ENCODE measurements at regions not wholly inside any gene's neighbourhood (a gene's known extent, or its start where the extent isn't known, plus 50 kb on each side); places are given as distances from the start of the nearest gene placed in this dataset.

GRCh38 chr3:14263317-14264005 is 84.8 kb downstream of the LSM3 start:
- H3K56ac ChIP-seq (ENCODE audit: insufficient read length, low read depth, low read length) = no peak overlapping the region
- H2AK5ac ChIP-seq (ENCODE audit: insufficient read length, low read length) = no peak overlapping the region
- H4K5ac ChIP-seq (ENCODE audit: insufficient read length, low read depth, low read length) = no peak overlapping the region
- H3K79me1 ChIP-seq (ENCODE audit: insufficient read depth, low read depth, low read length, poor library complexity, severe bottlenecking) = no peaks in the 10 kb centered on the region
- no peak overlapping the region for H3K4me3 Mint-ChIP-seq
- H3K23me2 ChIP-seq (ENCODE audit: insufficient read length, low read depth, low read length, poor library complexity, severe bottlenecking) = no peaks in the 10 kb centered on the region
- H2BK15ac ChIP-seq (ENCODE audit: low read depth, low read length) = no peak overlapping the region
- H3K27ac Mint-ChIP-seq = no peak overlapping the region
- no peak overlapping the region for H3K27ac ChIP-seq (ENCODE audit: insufficient read length, low read depth, low read length)
- H4K91ac ChIP-seq (ENCODE audit: insufficient read length, low read depth, low read length) = no peak overlapping the region
- peaks cover 5% of the 10 kb centered on the region for H3K27me3 Mint-ChIP-seq (ENCODE audit: low read depth)
- peaks cover 7 to 14% of the 10 kb centered on the region in 2 experiments; a peak in 3 of 4 replicates for H3K4me1 Mint-ChIP-seq
- H2BK20ac ChIP-seq (ENCODE audit: low read depth, low read length, poor library complexity, severe bottlenecking) = no peak overlapping the region
- H3K9me3 Mint-ChIP-seq = peaks cover 3 to 15% of the 10 kb centered on the region in 2 experiments; a peak in 4 of 5 replicates
- no peaks in the 10 kb centered on the region for H4K20me1 ChIP-seq (ENCODE audit: control insufficient read depth, insufficient read depth, insufficient read length)
- peaks cover 0 to 3% (median 2%) of the 10 kb centered on the region in 3 experiments; a peak in 1 of 7 replicates for H3K36me3 Mint-ChIP-seq (ENCODE audit: insufficient read depth in 1 of 3, low read depth in 3 of 3)
- H3K4me1 ChIP-seq (ENCODE audit: insufficient read depth, low read length) = no peaks in the 10 kb centered on the region; the same call in 1 of the 2 replicates
- no peaks in the 10 kb centered on the region for H3K27me3 ChIP-seq (ENCODE audit: insufficient read depth, low read length)
- no CpG with 5 or more reads among the region's 9 CpGs for WGBS (ENCODE audit: extremely low coverage, insufficient read length, low lambda C conversion rate)
- H2BK5ac ChIP-seq (ENCODE audit: insufficient read length, low read length) = no peak overlapping the region
- no peak overlapping the region for H3K4ac ChIP-seq (ENCODE audit: low read depth, low read length)
- no peak overlapping the region for H3K18ac ChIP-seq (ENCODE audit: insufficient read length, low read depth, low read length)
- no peak for TF ChIP-seq CTCF (conservative IDR thresholded peaks at IDR 0.05)
- H3T11ph ChIP-seq (ENCODE audit: low read length) = no peak overlapping the region
- no peak overlapping the region for H3K4me2 ChIP-seq (ENCODE audit: insufficient read depth, insufficient read length, low read length)
- no peak overlapping the region for H2BK12ac ChIP-seq (ENCODE audit: insufficient read length, low read depth, low read length)
- no peak overlapping the region for H4K8ac ChIP-seq (replicated peaks; ENCODE audit: insufficient read length, low read depth, low read length)
- H3K79me2 ChIP-seq (ENCODE audit: insufficient read depth, low read length) = no peaks in the 10 kb centered on the region
- no peak overlapping the region for H3K23ac ChIP-seq (ENCODE audit: insufficient read length, low read depth, low read length)
- DNase-seq = no peak
- no peaks in the 10 kb centered on the region for H3K9me3 ChIP-seq (ENCODE audit: control insufficient read depth, low read depth, low read length)
- no peak overlapping the region for H3K14ac ChIP-seq (ENCODE audit: insufficient read depth, low read length)
- no peak overlapping the region for H2BK120ac ChIP-seq (ENCODE audit: low read depth, low read length, poor library complexity, severe bottlenecking)
- no peak overlapping the region for H2AFZ ChIP-seq (ENCODE audit: low read length)
- H3K9ac ChIP-seq (ENCODE audit: extremely low read depth, insufficient read length, low read length) = no peak overlapping the region
